GM06990 (cell line): ENCODE measurements at regions not wholly inside any gene's neighbourhood (a gene's known extent, or its start where the extent isn't known, plus 50 kb on each side); places are given as distances from the start of the nearest gene placed in this dataset.

ENCODE experiments used
- DNase-seq: peaks from one replicate; pipeline ENCODE4 v3.0.0-alpha.2; 2011; ENCODE audit not compliant: insufficient read length; ENCODE audit errors: extremely low read depth
- H3K27me3 ChIP-seq: replicated peaks from 2 replicates; pipeline ENCODE4 v1.6.0; 2011; ENCODE audit warnings: low read length; ENCODE audit not compliant: control insufficient read depth, insufficient read depth
- H3K36me3 ChIP-seq: 2 replicates; pipeline ENCODE4 v1.5.1; 2011; ENCODE audit warnings: low read length; ENCODE audit not compliant: control insufficient read depth, insufficient read depth
- H3K4me3 ChIP-seq: replicated peaks from 2 replicates; pipeline ENCODE4 v1.5.1; 2011; ENCODE audit warnings: low read depth, mild to moderate bottlenecking, control low read depth, low read length
- TF ChIP-seq, protein P1 (sequence below): IDR thresholded peaks from 2 replicates; pipeline ENCODE4 v1.5.1; 2011; ENCODE audit warnings: low read length, control low read depth, mild to moderate bottlenecking, inconsistent platforms; ENCODE audit not compliant: insufficient read depth, poor library complexity, severe bottlenecking

DNA sequence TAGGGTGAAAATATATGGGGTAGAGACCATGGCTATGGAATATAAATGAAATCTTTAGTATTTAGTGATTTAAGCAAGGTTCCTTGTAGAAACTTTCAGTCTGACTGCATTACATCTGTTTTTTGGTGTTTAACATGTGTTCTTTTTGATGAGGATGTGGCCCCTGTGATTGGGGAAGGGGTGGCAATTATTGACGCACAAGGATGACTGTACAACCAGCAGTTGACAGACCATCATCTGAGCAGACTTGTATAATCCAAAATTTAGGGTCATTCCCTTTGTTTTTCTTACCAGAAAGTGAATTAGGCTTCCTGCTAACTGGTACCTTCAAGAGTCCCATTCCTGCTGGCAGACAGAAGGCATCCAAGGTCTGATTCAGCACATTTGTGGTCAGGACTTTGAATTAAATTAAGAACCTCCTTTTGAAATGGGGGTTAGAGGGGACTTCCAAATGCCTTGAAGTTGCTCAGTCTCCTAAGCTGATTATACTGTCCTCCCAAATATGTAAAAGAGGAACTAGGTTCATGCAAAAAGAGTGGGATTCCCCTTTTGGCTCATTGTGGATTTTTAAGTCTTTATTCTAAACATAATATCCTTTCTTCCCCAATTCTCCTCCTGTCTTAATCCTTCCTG is 112.4 kb upstream of the CXCL13 start:
- no peak overlapping the region for H3K4me3 ChIP-seq
- DNase-seq, result peak; percentile 12
- H3K36me3 ChIP-seq, result no peaks in the 10 kb centered on the region
- TF ChIP-seq, protein P1, sequence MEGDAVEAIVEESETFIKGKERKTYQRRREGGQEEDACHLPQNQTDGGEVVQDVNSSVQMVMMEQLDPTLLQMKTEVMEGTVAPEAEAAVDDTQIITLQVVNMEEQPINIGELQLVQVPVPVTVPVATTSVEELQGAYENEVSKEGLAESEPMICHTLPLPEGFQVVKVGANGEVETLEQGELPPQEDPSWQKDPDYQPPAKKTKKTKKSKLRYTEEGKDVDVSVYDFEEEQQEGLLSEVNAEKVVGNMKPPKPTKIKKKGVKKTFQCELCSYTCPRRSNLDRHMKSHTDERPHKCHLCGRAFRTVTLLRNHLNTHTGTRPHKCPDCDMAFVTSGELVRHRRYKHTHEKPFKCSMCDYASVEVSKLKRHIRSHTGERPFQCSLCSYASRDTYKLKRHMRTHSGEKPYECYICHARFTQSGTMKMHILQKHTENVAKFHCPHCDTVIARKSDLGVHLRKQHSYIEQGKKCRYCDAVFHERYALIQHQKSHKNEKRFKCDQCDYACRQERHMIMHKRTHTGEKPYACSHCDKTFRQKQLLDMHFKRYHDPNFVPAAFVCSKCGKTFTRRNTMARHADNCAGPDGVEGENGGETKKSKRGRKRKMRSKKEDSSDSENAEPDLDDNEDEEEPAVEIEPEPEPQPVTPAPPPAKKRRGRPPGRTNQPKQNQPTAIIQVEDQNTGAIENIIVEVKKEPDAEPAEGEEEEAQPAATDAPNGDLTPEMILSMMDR, result no peak
- H3K27me3 ChIP-seq, result 0 out of 2 replicates have a peak, but pooled peaks cover 1% of the 10 kb centered on the region

DNA sequence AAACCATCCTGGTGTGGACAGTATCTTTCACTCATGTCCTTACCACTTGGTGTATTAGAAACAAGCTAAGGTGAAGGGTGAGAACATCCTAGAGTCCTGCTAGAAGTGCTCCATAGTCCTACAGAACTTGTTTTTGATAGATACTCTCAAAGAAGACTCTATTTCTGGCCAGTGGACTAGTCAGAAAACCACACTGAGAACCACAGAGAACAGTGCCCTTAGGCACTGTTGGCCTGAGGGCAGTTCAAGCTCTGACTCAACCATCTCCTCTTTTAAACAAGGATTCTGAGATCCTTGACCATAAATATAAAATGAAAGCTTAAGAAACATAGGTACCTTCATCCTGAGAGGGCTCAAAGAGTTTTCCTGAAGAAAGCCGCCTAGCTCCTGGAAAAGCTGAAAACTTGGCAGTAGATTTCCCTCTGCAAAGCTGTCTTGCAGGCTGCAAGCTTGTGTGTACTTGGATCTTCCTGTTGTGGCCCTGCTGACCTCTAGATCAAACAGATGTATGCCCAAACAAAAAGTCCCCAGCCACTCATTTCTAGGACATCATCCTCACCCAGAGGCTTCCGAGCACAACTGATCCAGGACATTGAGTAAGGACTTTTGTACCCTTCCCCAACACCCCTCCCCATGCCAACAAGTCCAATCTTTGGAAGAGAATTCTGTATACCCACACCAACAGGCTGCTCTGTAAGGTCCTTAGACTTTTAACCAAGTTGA is 111.6 kb upstream of the CXCL13 start:
- DNase-seq, result peak; percentile 5
- TF ChIP-seq, protein P1, result no peak
- Histone ChIP-seq H3K36me3 (no peaks in the 10 kb centered on the region), H3K4me3 (no peak overlapping the region), H3K27me3 (no peaks in the 10 kb centered on the region)

DNA sequence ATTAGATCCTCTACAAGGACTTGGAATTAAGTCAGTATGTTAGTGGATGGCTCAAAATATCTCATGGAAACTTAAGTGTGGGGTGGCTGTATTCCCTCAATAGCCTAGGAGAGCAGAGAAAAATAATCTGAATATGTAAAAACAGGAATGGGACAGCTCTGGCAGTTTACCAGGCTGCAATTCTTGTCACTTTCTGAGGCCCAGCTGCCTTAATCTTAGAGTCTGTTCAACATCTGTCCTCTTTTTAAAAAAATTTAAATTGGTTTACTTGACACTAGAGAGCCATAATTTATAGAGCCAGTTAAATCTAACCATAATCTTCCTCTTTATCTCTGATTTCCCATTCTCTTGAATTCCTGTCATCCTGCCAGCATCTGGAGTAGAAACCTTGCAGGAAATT is 109.2 kb upstream of the CXCL13 start:
- Histone ChIP-seq H3K36me3 (no peaks in the 10 kb centered on the region), H3K4me3 (no peak overlapping the region), H3K27me3 (no peaks in the 10 kb centered on the region)
- TF ChIP-seq, protein P1, result no peak
- DNase-seq, result no peak

DNA sequence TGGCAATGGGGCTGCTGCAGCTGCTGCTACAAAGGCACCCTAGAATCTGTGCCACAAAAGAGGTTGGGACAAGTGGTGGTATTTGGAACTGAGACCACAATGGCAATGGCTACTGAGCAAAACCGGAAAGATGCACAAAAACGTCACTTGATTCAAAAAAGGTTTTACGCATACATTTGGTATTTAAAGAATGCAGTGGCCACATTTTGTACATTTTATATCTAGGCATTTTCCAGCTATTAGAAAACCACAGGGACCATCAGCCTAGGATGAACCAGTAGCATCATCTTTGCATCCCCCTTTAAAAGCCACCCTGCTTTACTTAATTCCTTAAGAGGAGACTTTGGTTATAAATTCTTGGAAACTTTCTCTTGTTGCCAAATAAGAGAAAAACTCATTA is 104.8 kb upstream of the CXCL13 start:
- Histone ChIP-seq H3K27me3 (no peaks in the 10 kb centered on the region), H3K4me3 (no peak overlapping the region), H3K36me3 (no peaks in the 10 kb centered on the region)
- TF ChIP-seq, protein P1, result no peak
- DNase-seq, result no peak

DNA sequence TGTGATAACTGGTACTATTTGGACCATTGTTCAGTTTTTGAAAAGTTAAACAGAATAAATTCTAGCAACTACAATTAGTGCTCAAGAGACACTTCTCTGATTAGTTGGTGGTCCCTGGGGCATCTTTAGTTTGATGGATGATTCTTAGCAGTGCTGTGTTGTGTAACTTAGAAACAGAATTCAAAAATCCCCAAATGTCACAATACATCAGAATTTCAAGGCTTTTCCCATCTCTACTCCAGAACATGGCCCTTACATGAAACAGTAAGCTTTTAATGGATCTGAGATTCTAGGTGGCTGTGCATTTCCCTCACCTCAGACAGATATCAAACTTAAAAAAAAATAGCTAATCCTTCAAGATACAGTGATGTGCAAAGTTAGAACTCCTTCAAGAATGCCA is 104.4 kb upstream of the CXCL13 start:
- TF ChIP-seq, protein P1, result no peak
- no peak for DNase-seq
- Histone ChIP-seq H3K36me3 (no peaks in the 10 kb centered on the region), H3K4me3 (no peak overlapping the region), H3K27me3 (no peaks in the 10 kb centered on the region)
